Prostate gland (tissue), 2 donors: ENCODE measurements at regions not wholly inside any gene's neighbourhood (a gene's known extent, or its start where the extent isn't known, plus 50 kb on each side); places are given as distances from the start of the nearest gene placed in this dataset.

Experiments
- CTCF ChIP-seq, 4 experiments: fragments of 200-600 bp in 2 of 4; fragments of 450-650 bp in 2 of 4; sonication (generic) in 2 of 4; IDR thresholded peaks; 1 replicate in 3 of 4; 2 replicates in 1 of 4; pipeline ENCODE4 v1.5.1; 2016 to 2019; ENCODE audit warnings: antibody characterized with exemption in 4 of 4, mild to moderate bottlenecking in 2 of 4, moderate library complexity in 2 of 4
- POLR2A ChIP-seq: fragments of 450-650 bp; IDR thresholded peaks from one replicate; pipeline ENCODE4 v1.6.1; 2016; ENCODE audit warnings: antibody characterized with exemption, mild to moderate bottlenecking

GRCh38 chr9:2480255-2480837, 141.2 kb upstream of the VLDLR start:
- TF ChIP-seq CTCF (IDR thresholded peaks at IDR 0.05) (no peak), POLR2A (no peak)
